H1 (cell line): ENCODE measurements at regions not wholly inside any gene's neighbourhood (a gene's known extent, or its start where the extent isn't known, plus 50 kb on each side); places are given as distances from the start of the nearest gene placed in this dataset.

Experiments used
- CTCF ChIA-PET: fragments of 300-600 bp; sonication (Branson Sonifier 250); formaldehyde crosslinking; loops from one replicate; lab custom pipeline; 2021; ENCODE audit not compliant: partially characterized antibody; lab: Charles Lee
- POLR2A ChIA-PET: fragments of 300-600 bp; sonication (Branson Sonifier 250); formaldehyde crosslinking; loops from one replicate; lab custom pipeline; 2021; ENCODE audit warnings: inconsistent platforms; ENCODE audit not compliant: partially characterized antibody; lab: Charles Lee
- DNase-seq, 2 experiments: peaks; one replicate each; pipeline versions ENCODE4 v3.0.0 to v3.0.0-alpha.2; 2010 to 2022; ENCODE audit warnings: low spot score in 2 of 2, low read depth in 1 of 2, mixed read lengths in 1 of 2
- FAIRE-seq: peaks from 2 replicates; lab custom pipeline; 2011; peaks lifted over from hg19 to GRCh38; lab: Jason Lieb, UNC
- H2AFZ ChIP-seq: 2 replicates; pipeline ENCODE4 v1.8.1; 2012; ENCODE audit warnings: low read length, inconsistent platforms
- H2AK5ac ChIP-seq: 2 replicates; pipeline ENCODE4 v1.6.1; 2013; ENCODE audit warnings: low read depth, low read length
- H2BK120ac ChIP-seq: replicated peaks from 2 replicates; pipeline ENCODE3; 2013; ENCODE audit warnings: low read depth, low read length, inconsistent platforms
- H2BK12ac ChIP-seq: 2 replicates; pipeline ENCODE4 v1.6.1; 2013; ENCODE audit warnings: low read depth, low read length
- H2BK15ac ChIP-seq: 2 replicates; pipeline ENCODE4 v1.6.1; 2013; ENCODE audit warnings: low read length
- H2BK20ac ChIP-seq: 2 replicates; pipeline ENCODE4 v1.6.1; 2013; ENCODE audit warnings: low read length
- H2BK5ac ChIP-seq: 2 replicates; pipeline ENCODE4 v1.6.1; 2013; ENCODE audit warnings: low read depth, low read length
- H3K14ac ChIP-seq: 2 replicates; pipeline ENCODE4 v1.6.1; 2013; ENCODE audit warnings: inconsistent platforms; ENCODE audit not compliant: insufficient read length
- H3K18ac ChIP-seq: 2 replicates; pipeline ENCODE4 v1.6.1; 2013; ENCODE audit warnings: low read length; ENCODE audit errors: extremely low read depth
- H3K23ac ChIP-seq: 2 replicates; pipeline ENCODE4 v1.6.1; 2013; ENCODE audit warnings: inconsistent platforms; ENCODE audit not compliant: insufficient read length
- H3K23me2 ChIP-seq: 2 replicates; pipeline ENCODE4 v1.6.1; 2013; ENCODE audit warnings: low read depth, low read length
- H3K27ac ChIP-seq: 2 replicates; pipeline ENCODE4 v1.6.1; 2011; ENCODE audit warnings: low read depth, low read length, inconsistent platforms
- H3K27me3 ChIP-seq, 4 experiments: replicated peaks in 1 of 4; 1 replicate in 1 of 4; 2 replicates in 3 of 4; pipeline versions ENCODE4 v1.6.1 to v1.8.1; 2011 to 2013; ENCODE audit warnings: low read length in 3 of 4, mild to moderate bottlenecking in 3 of 4, inconsistent platforms in 2 of 4, mixed read lengths in 2 of 4, moderate library complexity in 1 of 4; ENCODE audit not compliant: control insufficient read depth in 3 of 4, insufficient read depth in 3 of 4; ENCODE audit errors: extremely low read depth in 1 of 4
- H3K36me3 ChIP-seq, 4 experiments: 2 replicates each; pipeline versions ENCODE4 v1.6.1 to v1.8.1; 2011 to 2013; ENCODE audit warnings: mild to moderate bottlenecking in 4 of 4, low read length in 3 of 4, moderate library complexity in 2 of 4, control low read depth in 1 of 4, inconsistent platforms in 1 of 4; ENCODE audit not compliant: insufficient read depth in 4 of 4, control insufficient read depth in 2 of 4
- H3K4ac ChIP-seq: replicated peaks from 2 replicates; pipeline ENCODE3; 2013; ENCODE audit warnings: low read length, low read depth, mixed read lengths, inconsistent platforms; ENCODE audit not compliant: insufficient read length
- H3K4me1 ChIP-seq, 4 experiments: replicated peaks in 1 of 4; 1 replicate in 1 of 4; 2 replicates in 3 of 4; pipeline versions ENCODE4 v1.6.1 to v1.8.1; 2011 to 2013; ENCODE audit warnings: low read length in 3 of 4, inconsistent platforms in 2 of 4, mixed read lengths in 1 of 4; ENCODE audit not compliant: insufficient read depth in 4 of 4, control insufficient read depth in 3 of 4
- H3K4me2 ChIP-seq, 2 experiments: 2 replicates each; pipeline versions ENCODE4 v1.6.1 to v1.8.1; 2011 to 2013; ENCODE audit warnings: low read depth in 2 of 2, low read length in 2 of 2, control low read depth in 1 of 2, inconsistent platforms in 1 of 2, mild to moderate bottlenecking in 1 of 2; ENCODE audit not compliant: insufficient read depth in 1 of 2
- H3K4me3 ChIP-seq, 4 experiments: fragments of 200-600, 300-600 bp in 1 of 4; sonication (generic), shearing (Covaris generic), sonication (Bioruptor Twin) in 1 of 4; 2 replicates each; pipeline versions ENCODE4 v1.5.1 to v1.8.1; 2011 to 2016; ENCODE audit warnings: low read length in 4 of 4, low read depth in 3 of 4, control low read depth in 2 of 4, inconsistent platforms in 2 of 4, mild to moderate bottlenecking in 2 of 4, mixed read lengths in 1 of 4, moderate library complexity in 1 of 4; ENCODE audit not compliant: insufficient read depth in 2 of 4; ENCODE audit errors: extremely low read depth in 1 of 4
- H3K56ac ChIP-seq: replicated peaks from 2 replicates; pipeline ENCODE3; 2013; ENCODE audit warnings: low read depth, mild to moderate bottlenecking, mixed read lengths, low read length, inconsistent platforms; ENCODE audit not compliant: insufficient read length
- H3K79me1 ChIP-seq: 2 replicates; pipeline ENCODE4 v1.6.1; 2013; ENCODE audit warnings: low read depth, low read length, control low read depth
- H3K79me2 ChIP-seq, 2 experiments: 2 replicates each; pipeline versions ENCODE4 v1.6.1 to v1.8.1; 2012 to 2013; ENCODE audit warnings: low read length in 2 of 2, mild to moderate bottlenecking in 2 of 2, inconsistent platforms in 1 of 2; ENCODE audit not compliant: insufficient read depth in 2 of 2, control insufficient read depth in 1 of 2
- H3K9ac ChIP-seq, 4 experiments: replicated peaks in 1 of 4; 1 replicate in 1 of 4; 2 replicates in 3 of 4; pipeline versions ENCODE4 v1.6.1 to v1.8.1; 2011 to 2013; ENCODE audit warnings: low read depth in 3 of 4, low read length in 3 of 4, control low read depth in 2 of 4, mild to moderate bottlenecking in 2 of 4, moderate library complexity in 2 of 4, inconsistent platforms in 1 of 4; ENCODE audit errors: extremely low read depth in 1 of 4
- H3K9me3 ChIP-seq, 2 experiments: 2 replicates each; pipeline versions ENCODE4 v1.6.1 to v1.8.1; 2012 to 2013; ENCODE audit warnings: mild to moderate bottlenecking in 2 of 2, moderate library complexity in 2 of 2, control low read depth in 1 of 2, inconsistent platforms in 1 of 2, low read depth in 1 of 2, low read length in 1 of 2, mixed read lengths in 1 of 2; ENCODE audit not compliant: insufficient read depth in 2 of 2
- H4K20me1 ChIP-seq, 2 experiments: replicated peaks in 1 of 2; 2 replicates each; pipeline versions ENCODE3 to v1.8.1; 2011 to 2013; ENCODE audit warnings: inconsistent platforms in 2 of 2, low read length in 2 of 2, mild to moderate bottlenecking in 1 of 2; ENCODE audit not compliant: insufficient read depth in 2 of 2, control insufficient read depth in 1 of 2
- H4K5ac ChIP-seq: 2 replicates; pipeline ENCODE4 v1.6.1; 2013; ENCODE audit warnings: low read length, low read depth, mixed read lengths, inconsistent platforms; ENCODE audit not compliant: insufficient read length
- H4K8ac ChIP-seq: 2 replicates; pipeline ENCODE4 v1.8.0; 2013; ENCODE audit warnings: mild to moderate bottlenecking, moderate library complexity, low read length, inconsistent platforms; ENCODE audit not compliant: insufficient read depth; ENCODE audit errors: extremely low read depth
- H4K91ac ChIP-seq: replicated peaks from 2 replicates; pipeline ENCODE3; 2013; ENCODE audit warnings: low read length, mixed read lengths, inconsistent platforms; ENCODE audit not compliant: insufficient read length
- E2F6 ChIP-seq: IDR thresholded peaks from 2 replicates; pipeline ENCODE4 v1.6.1; 2012; ENCODE audit warnings: inconsistent platforms
- GABPA ChIP-seq: IDR thresholded peaks from 2 replicates; pipeline ENCODE4 v1.6.1; 2011; ENCODE audit warnings: mild to moderate bottlenecking, low read length, moderate library complexity, borderline replicate concordance; ENCODE audit not compliant: insufficient read depth
- HDAC2 ChIP-seq, 2 experiments: fragments of 300-600 bp in 1 of 2; sonication (generic) in 1 of 2; IDR thresholded peaks; 2 replicates each; pipeline ENCODE4 v1.6.1; 2011 to 2012; ENCODE audit warnings: low read depth in 2 of 2, low read length in 2 of 2, mild to moderate bottlenecking in 2 of 2, moderate library complexity in 2 of 2, borderline replicate concordance in 1 of 2, inconsistent platforms in 1 of 2
- RBBP5 ChIP-seq: IDR thresholded peaks from 2 replicates; pipeline ENCODE4 v1.7.1; 2012; ENCODE audit warnings: low read depth, mild to moderate bottlenecking, inconsistent platforms, low read length, moderate library complexity, borderline replicate concordance
- TCF12 ChIP-seq: IDR thresholded peaks from 2 replicates; pipeline ENCODE4 v1.6.1; 2011; ENCODE audit warnings: low read depth, mild to moderate bottlenecking, low read length
- WGBS, 2 experiments: shearing (Covaris generic) in 1 of 2; methylation state at CpG; one replicate each; pipeline versions ENCODE4 v1.1.6 to v1.1.7; 2013 to 2015; ENCODE audit warnings: low lambda C conversion rate in 2 of 2, mixed read lengths in 2 of 2, inconsistent platforms in 1 of 2, low coverage in 1 of 2, missing lambda C conversion rate in 1 of 2; ENCODE audit not compliant: insufficient replicate concordance in 2 of 2, insufficient coverage in 1 of 2, insufficient read length in 1 of 2; ENCODE audit errors: extremely low coverage in 1 of 2, missing lambda C conversion rate in 1 of 2; 5-methylcytosine and 5-hydroxymethylcytosine counted together
- TF ChIP-seq, protein P1 (sequence below), 3 experiments: IDR thresholded peaks; 1 replicate in 2 of 3; 2 replicates in 1 of 3; pipeline versions ENCODE4 v1.5.1 to v1.6.1; 2011; ENCODE audit warnings: low read length in 3 of 3, mild to moderate bottlenecking in 3 of 3, inconsistent platforms in 2 of 3, low read depth in 1 of 3, moderate library complexity in 1 of 3; ENCODE audit not compliant: insufficient read depth in 1 of 3; ENCODE audit errors: control extremely low read depth in 1 of 3

- POLR2A ChIA-PET: interaction anchor here (1.7 kb wide), 1 partner anchor 8 kb away, joined by 3 read pairs; no protein-coding TSS in a partner anchor
- no peak overlapping the region for H3K27ac ChIP-seq
- WGBS, 2 experiments: 88% methylated on average over 5 of the region's 5 CpGs; no CpG with 5 or more reads in 1 of the 2 experiments
- TF ChIP-seq, protein P1, sequence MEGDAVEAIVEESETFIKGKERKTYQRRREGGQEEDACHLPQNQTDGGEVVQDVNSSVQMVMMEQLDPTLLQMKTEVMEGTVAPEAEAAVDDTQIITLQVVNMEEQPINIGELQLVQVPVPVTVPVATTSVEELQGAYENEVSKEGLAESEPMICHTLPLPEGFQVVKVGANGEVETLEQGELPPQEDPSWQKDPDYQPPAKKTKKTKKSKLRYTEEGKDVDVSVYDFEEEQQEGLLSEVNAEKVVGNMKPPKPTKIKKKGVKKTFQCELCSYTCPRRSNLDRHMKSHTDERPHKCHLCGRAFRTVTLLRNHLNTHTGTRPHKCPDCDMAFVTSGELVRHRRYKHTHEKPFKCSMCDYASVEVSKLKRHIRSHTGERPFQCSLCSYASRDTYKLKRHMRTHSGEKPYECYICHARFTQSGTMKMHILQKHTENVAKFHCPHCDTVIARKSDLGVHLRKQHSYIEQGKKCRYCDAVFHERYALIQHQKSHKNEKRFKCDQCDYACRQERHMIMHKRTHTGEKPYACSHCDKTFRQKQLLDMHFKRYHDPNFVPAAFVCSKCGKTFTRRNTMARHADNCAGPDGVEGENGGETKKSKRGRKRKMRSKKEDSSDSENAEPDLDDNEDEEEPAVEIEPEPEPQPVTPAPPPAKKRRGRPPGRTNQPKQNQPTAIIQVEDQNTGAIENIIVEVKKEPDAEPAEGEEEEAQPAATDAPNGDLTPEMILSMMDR (IDR thresholded peaks at IDR 0.05; ENCODE audit: control extremely low read depth in 1 of 3, insufficient read depth in 1 of 3, low read depth in 1 of 3, low read length in 3 of 3): no peak
- no peak for TF ChIP-seq TCF12
- no peak for TF ChIP-seq E2F6
- no peak for TF ChIP-seq HDAC2 (IDR thresholded peaks at IDR 0.05; ENCODE audit: borderline replicate concordance in 1 of 2, low read depth in 2 of 2, low read length in 2 of 2)
- TF ChIP-seq GABPA: no peak
- TF ChIP-seq RBBP5: no peak
Measured at GRCh38 chr6:3523271-3523670, 66.4 kb upstream of the SLC22A23 start.

More at GRCh38 chr6:3523271-3523670, 66.4 kb upstream of the SLC22A23 start:
- Histone ChIP-seq H2BK20ac (no peak overlapping the region), H3K9me3 (0 out of 4 replicates have a peak, but pooled peaks cover 0 to 3% of the 10 kb centered on the region in 2 experiments), H2BK15ac (no peak overlapping the region), H3K18ac (no peak overlapping the region), H3K27me3 (no peaks in the 10 kb centered on the region; a peak in 1 of 7 replicates), H3K79me1 (no peaks in the 10 kb centered on the region), H3K36me3 (no peaks in the 10 kb centered on the region), H3K4ac (no peak overlapping the region), H3K79me2 (no peaks in the 10 kb centered on the region), H3K14ac (no peak overlapping the region), H3K4me3 (no peak overlapping the region), H2BK120ac (no peak overlapping the region), H4K20me1 (no peaks in the 10 kb centered on the region), H3K23ac (no peak overlapping the region), H3K4me2 (no peak overlapping the region), H2BK5ac (no peak overlapping the region), H3K9ac (no peak overlapping the region), H3K4me1 (peaks cover 0 to 11% (median 3%) of the 10 kb centered on the region in 4 experiments; a peak in 3 of 7 replicates), H2AK5ac (no peak overlapping the region), H3K23me2 (no peaks in the 10 kb centered on the region), H3K56ac (no peak overlapping the region), H2BK12ac (no peak overlapping the region), H2AFZ (no peak overlapping the region), H4K8ac (no peak overlapping the region), H4K91ac (no peak overlapping the region), H4K5ac (no peak overlapping the region)
- FAIRE-seq (no peak), DNase-seq (no peak)
- CTCF ChIA-PET: interaction anchor here (0.6 to 2.5 kb wide), 5 partner anchors 8 to 112 kb away, joined by 3 to 10 read pairs (median 5); no protein-coding TSS in a partner anchor
